HT1080 (cell line): ENCODE measurements at regions not wholly inside any gene's neighbourhood (a gene's known extent, or its start where the extent isn't known, plus 50 kb on each side); places are given as distances from the start of the nearest gene placed in this dataset.
"Not testable (repeated sequence)": the region's sequence is repeated elsewhere in the genome, so short reads cannot be mapped to it uniquely, and the experiment has no call there.

Experiments
- DNase-seq: peaks from one replicate; pipeline ENCODE4 v3.0.0-alpha.2; 2015; ENCODE audit warnings: low read depth

GRCh38 chr2:87483093-87483680 lies 264.7 kb upstream of the PLGLB2 start:
- peak; percentile 8 for DNase-seq

GRCh38 chr2:87484363-87484762 lies 263.5 kb upstream of the PLGLB2 start:
- not testable (repeated sequence) for DNase-seq

- not testable (repeated sequence) for DNase-seq
Observed at GRCh38 chr2:87485455-87485854, 262.4 kb upstream of the PLGLB2 start.

- DNase-seq = not testable (repeated sequence)
Observed at GRCh38 chr2:87485884-87486283, 262.0 kb upstream of the PLGLB2 start.

GRCh38 chr2:87486413-87486812 lies 261.5 kb upstream of the PLGLB2 start:
- not testable (repeated sequence) for DNase-seq

GRCh38 chr2:87488021-87488420 lies 259.9 kb upstream of the PLGLB2 start:
- not testable (repeated sequence) for DNase-seq

- DNase-seq = not testable (repeated sequence)
Observed at GRCh38 chr2:87488991-87489390, 258.9 kb upstream of the PLGLB2 start.

- not testable (repeated sequence) for DNase-seq
Observed at GRCh38 chr2:87494846-87495245, 253.0 kb upstream of the PLGLB2 start.

GRCh38 chr2:87495455-87495854 lies 252.4 kb upstream of the PLGLB2 start:
- not testable (repeated sequence) for DNase-seq

- DNase-seq = peak; percentile 16
Observed at GRCh38 chr2:87496036-87497006, 251.6 kb upstream of the PLGLB2 start.

- not testable (repeated sequence) for DNase-seq
Observed at GRCh38 chr2:87497135-87497534, 250.8 kb upstream of the PLGLB2 start.

- not testable (repeated sequence) for DNase-seq
Observed at GRCh38 chr2:87497700-87498099, 250.2 kb upstream of the PLGLB2 start.

- not testable (repeated sequence) for DNase-seq
Observed at GRCh38 chr2:87498169-87498853, 249.6 kb upstream of the PLGLB2 start.

- not testable (repeated sequence) for DNase-seq
Observed at GRCh38 chr2:87498854-87499238, 249.0 kb upstream of the PLGLB2 start.

- peak; percentile 21 for DNase-seq
Observed at GRCh38 chr2:87499860-87500259, 248.0 kb upstream of the PLGLB2 start.

- not testable (repeated sequence) for DNase-seq
Observed at GRCh38 chr2:87500421-87500820, 247.5 kb upstream of the PLGLB2 start.

- not testable (repeated sequence) for DNase-seq
Observed at GRCh38 chr2:87500951-87501350, 246.9 kb upstream of the PLGLB2 start.

- DNase-seq = not testable (repeated sequence)
Observed at GRCh38 chr2:87502948-87503347, 244.9 kb upstream of the PLGLB2 start.

GRCh38 chr2:87505239-87505638 lies 242.6 kb upstream of the PLGLB2 start:
- DNase-seq = not testable (repeated sequence)

GRCh38 chr2:87505909-87506308 lies 242.0 kb upstream of the PLGLB2 start:
- not testable (repeated sequence) for DNase-seq
